HL-60 (cell line): ENCODE measurements at regions not wholly inside any gene's neighbourhood (a gene's known extent, or its start where the extent isn't known, plus 50 kb on each side); places are given as distances from the start of the nearest gene placed in this dataset.

Experiments
- TF ChIP-seq, protein P1 (sequence below): IDR thresholded peaks from one replicate; pipeline ENCODE4 v1.5.1; 2011; ENCODE audit warnings: low read length, control low read depth, inconsistent platforms; ENCODE audit not compliant: insufficient read depth
- TF ChIP-seq, protein P2 (sequence below): IDR thresholded peaks from 2 replicates; pipeline ENCODE4 v1.6.1; 2012; ENCODE audit warnings: low read depth; ENCODE audit not compliant: insufficient replicate concordance

DNA sequence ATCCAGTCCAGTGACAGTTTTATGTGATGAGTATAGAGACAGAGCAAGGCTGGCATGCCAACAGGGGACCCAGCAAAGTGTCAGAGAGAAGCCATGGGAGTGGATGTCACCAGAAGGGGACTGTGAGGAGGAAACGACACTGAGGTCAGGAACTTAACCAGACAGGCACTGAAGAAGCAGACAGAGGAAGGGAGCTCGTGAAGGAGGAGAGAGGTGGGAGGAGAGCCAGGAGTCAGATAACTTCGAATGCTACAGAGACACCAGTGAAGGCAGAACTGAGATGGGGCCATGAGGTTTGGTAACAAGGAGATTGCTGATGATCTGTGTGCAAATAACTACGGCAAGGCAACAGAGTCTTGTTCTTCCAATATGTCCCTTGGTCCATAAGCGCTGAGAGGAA is 211.1 kb upstream of the FOXA2 start:
- TF ChIP-seq, protein P1, sequence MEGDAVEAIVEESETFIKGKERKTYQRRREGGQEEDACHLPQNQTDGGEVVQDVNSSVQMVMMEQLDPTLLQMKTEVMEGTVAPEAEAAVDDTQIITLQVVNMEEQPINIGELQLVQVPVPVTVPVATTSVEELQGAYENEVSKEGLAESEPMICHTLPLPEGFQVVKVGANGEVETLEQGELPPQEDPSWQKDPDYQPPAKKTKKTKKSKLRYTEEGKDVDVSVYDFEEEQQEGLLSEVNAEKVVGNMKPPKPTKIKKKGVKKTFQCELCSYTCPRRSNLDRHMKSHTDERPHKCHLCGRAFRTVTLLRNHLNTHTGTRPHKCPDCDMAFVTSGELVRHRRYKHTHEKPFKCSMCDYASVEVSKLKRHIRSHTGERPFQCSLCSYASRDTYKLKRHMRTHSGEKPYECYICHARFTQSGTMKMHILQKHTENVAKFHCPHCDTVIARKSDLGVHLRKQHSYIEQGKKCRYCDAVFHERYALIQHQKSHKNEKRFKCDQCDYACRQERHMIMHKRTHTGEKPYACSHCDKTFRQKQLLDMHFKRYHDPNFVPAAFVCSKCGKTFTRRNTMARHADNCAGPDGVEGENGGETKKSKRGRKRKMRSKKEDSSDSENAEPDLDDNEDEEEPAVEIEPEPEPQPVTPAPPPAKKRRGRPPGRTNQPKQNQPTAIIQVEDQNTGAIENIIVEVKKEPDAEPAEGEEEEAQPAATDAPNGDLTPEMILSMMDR, result no peak
- TF ChIP-seq, protein P2, sequence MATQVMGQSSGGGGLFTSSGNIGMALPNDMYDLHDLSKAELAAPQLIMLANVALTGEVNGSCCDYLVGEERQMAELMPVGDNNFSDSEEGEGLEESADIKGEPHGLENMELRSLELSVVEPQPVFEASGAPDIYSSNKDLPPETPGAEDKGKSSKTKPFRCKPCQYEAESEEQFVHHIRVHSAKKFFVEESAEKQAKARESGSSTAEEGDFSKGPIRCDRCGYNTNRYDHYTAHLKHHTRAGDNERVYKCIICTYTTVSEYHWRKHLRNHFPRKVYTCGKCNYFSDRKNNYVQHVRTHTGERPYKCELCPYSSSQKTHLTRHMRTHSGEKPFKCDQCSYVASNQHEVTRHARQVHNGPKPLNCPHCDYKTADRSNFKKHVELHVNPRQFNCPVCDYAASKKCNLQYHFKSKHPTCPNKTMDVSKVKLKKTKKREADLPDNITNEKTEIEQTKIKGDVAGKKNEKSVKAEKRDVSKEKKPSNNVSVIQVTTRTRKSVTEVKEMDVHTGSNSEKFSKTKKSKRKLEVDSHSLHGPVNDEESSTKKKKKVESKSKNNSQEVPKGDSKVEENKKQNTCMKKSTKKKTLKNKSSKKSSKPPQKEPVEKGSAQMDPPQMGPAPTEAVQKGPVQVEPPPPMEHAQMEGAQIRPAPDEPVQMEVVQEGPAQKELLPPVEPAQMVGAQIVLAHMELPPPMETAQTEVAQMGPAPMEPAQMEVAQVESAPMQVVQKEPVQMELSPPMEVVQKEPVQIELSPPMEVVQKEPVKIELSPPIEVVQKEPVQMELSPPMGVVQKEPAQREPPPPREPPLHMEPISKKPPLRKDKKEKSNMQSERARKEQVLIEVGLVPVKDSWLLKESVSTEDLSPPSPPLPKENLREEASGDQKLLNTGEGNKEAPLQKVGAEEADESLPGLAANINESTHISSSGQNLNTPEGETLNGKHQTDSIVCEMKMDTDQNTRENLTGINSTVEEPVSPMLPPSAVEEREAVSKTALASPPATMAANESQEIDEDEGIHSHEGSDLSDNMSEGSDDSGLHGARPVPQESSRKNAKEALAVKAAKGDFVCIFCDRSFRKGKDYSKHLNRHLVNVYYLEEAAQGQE, result no peak
